Endodermal cell (in vitro differentiated cells): ENCODE measurements at regions not wholly inside any gene's neighbourhood (a gene's known extent, or its start where the extent isn't known, plus 50 kb on each side); places are given as distances from the start of the nearest gene placed in this dataset.
A peak's percentile ranks its signal among the peaks of the same experiment; 100 is the strongest.
"Not testable (repeated sequence)": the region's sequence is repeated elsewhere in the genome, so short reads cannot be mapped to it uniquely, and the experiment has no call there.

Source experiments
- DNase-seq: peaks from one replicate; pipeline ENCODE4 v3.0.0-alpha.2; 2017
- H3K27ac ChIP-seq: 2 replicates; pipeline ENCODE4 v1.5.1; 2013; ENCODE audit warnings: mild to moderate bottlenecking, low read depth, low read length, moderate library complexity
- H3K27me3 ChIP-seq: 2 replicates; pipeline ENCODE4 v1.6.1; 2013; ENCODE audit warnings: mild to moderate bottlenecking, low read length, moderate library complexity; ENCODE audit not compliant: insufficient read depth, control insufficient read depth, poor library complexity, severe bottlenecking
- H3K36me3 ChIP-seq: 2 replicates; pipeline ENCODE4 v1.7.0; 2013; ENCODE audit warnings: mild to moderate bottlenecking, low read length, moderate library complexity; ENCODE audit not compliant: control insufficient read depth, insufficient read depth
- H3K4me1 ChIP-seq: one replicate; pipeline ENCODE4 v1.7.0; 2013; ENCODE audit warnings: low read length; ENCODE audit not compliant: control insufficient read depth, insufficient read depth
- H3K4me3 ChIP-seq: 2 replicates; pipeline ENCODE4 v1.5.1; 2013; ENCODE audit warnings: mild to moderate bottlenecking, low read length, moderate library complexity
- H3K9ac ChIP-seq: 2 replicates; pipeline ENCODE4 v1.6.1; 2013; ENCODE audit warnings: mild to moderate bottlenecking, low read length, moderate library complexity; ENCODE audit not compliant: poor library complexity, severe bottlenecking; ENCODE audit errors: extremely low read depth
- H3K9me3 ChIP-seq: 2 replicates; pipeline ENCODE4 v1.6.1; 2013; ENCODE audit warnings: mild to moderate bottlenecking, low read length, moderate library complexity; ENCODE audit not compliant: control insufficient read depth
- H3K27ac Mint-ChIP-seq: 2 replicates; pipeline ENCODE4 v1.8.0; 2020; ENCODE audit warnings: mixed read lengths
- H3K27me3 Mint-ChIP-seq: 2 replicates; pipeline ENCODE4 v1.8.0; 2021; ENCODE audit warnings: mild to moderate bottlenecking, mixed read lengths; ENCODE audit not compliant: insufficient read depth
- H3K36me3 Mint-ChIP-seq: 2 replicates; pipeline ENCODE4 v1.8.0; 2020; ENCODE audit warnings: low read depth, mixed read lengths
- H3K4me1 Mint-ChIP-seq: 2 replicates; pipeline ENCODE4 v1.8.0; 2020; ENCODE audit warnings: mixed read lengths
- H3K4me3 Mint-ChIP-seq: 2 replicates; pipeline ENCODE4 v1.8.0; 2020; ENCODE audit warnings: mild to moderate bottlenecking, moderate library complexity, mixed read lengths
- H3K9me3 Mint-ChIP-seq: 2 replicates; pipeline ENCODE4 v1.8.0; 2020; ENCODE audit warnings: mild to moderate bottlenecking, mixed read lengths
- CTCF ChIP-seq: fragments of 200-600 bp; sonication (generic); conservative IDR thresholded peaks from 2 replicates; pipeline ENCODE4 v1.5.0; 2021; ENCODE audit warnings: antibody characterized with exemption, mild to moderate bottlenecking
- WGBS, 2 experiments: methylation state at CpG; one replicate each; pipeline versions ENCODE4 v1.1.5 to v1.1.7; 2013; ENCODE audit warnings: missing lambda C conversion rate in 2 of 2, mixed read lengths in 1 of 2; ENCODE audit not compliant: insufficient coverage in 1 of 2, insufficient read length in 1 of 2; 5-methylcytosine and 5-hydroxymethylcytosine counted together

GRCh38 chr6:166705069-166705468 is 78.0 kb upstream of the RPS6KA2 start:
- no peak overlapping the region for H3K27ac ChIP-seq
- peaks cover 5% of the 10 kb centered on the region for H3K4me1 Mint-ChIP-seq
- H3K9ac ChIP-seq: no peak overlapping the region
- no peak for TF ChIP-seq CTCF
- no peaks in the 10 kb centered on the region for H3K4me1 ChIP-seq
- no peaks in the 10 kb centered on the region for H3K9me3 Mint-ChIP-seq
- no peaks in the 10 kb centered on the region for H3K36me3 ChIP-seq
- no peak overlapping the region for H3K4me3 ChIP-seq
- H3K27me3 Mint-ChIP-seq: peaks cover 5% of the 10 kb centered on the region
- H3K36me3 Mint-ChIP-seq: no peaks in the 10 kb centered on the region
- no peak overlapping the region for H3K27ac Mint-ChIP-seq
- H3K9me3 ChIP-seq: no peaks in the 10 kb centered on the region
- no peak overlapping the region for H3K4me3 Mint-ChIP-seq
- DNase-seq: peak; percentile 8
- no peaks in the 10 kb centered on the region for H3K27me3 ChIP-seq
- WGBS, 2 experiments: 92 to 93% methylated on average over 5 to 7 of the region's 7 CpGs

- H3K27me3 ChIP-seq: no peaks in the 10 kb centered on the region
- H3K4me1 ChIP-seq: no peaks in the 10 kb centered on the region
- Mint-ChIP-seq H3K4me3 (no peak overlapping the region), H3K27ac (no peak overlapping the region), H3K9me3 (no peaks in the 10 kb centered on the region), H3K27me3 (peaks cover 5% of the 10 kb centered on the region), H3K4me1 (peaks cover 5% of the 10 kb centered on the region), H3K36me3 (no peaks in the 10 kb centered on the region)
- no peak overlapping the region for H3K27ac ChIP-seq
- H3K9ac ChIP-seq: no peak overlapping the region
- no peaks in the 10 kb centered on the region for H3K9me3 ChIP-seq
- H3K4me3 ChIP-seq: no peak overlapping the region
- DNase-seq: no peak
- H3K36me3 ChIP-seq: no peaks in the 10 kb centered on the region
- 89 to 91% methylated on average over 4 to 7 of the region's 7 CpGs for WGBS, 2 experiments
- TF ChIP-seq CTCF: no peak
Observed at GRCh38 chr6:166704171-166704570, 77.1 kb upstream of the RPS6KA2 start.

- peaks cover 5% of the 10 kb centered on the region for H3K27me3 Mint-ChIP-seq
- no peak overlapping the region for H3K27ac Mint-ChIP-seq
- Histone ChIP-seq H3K27ac (no peak overlapping the region), H3K9ac (no peak overlapping the region), H3K27me3 (no peaks in the 10 kb centered on the region), H3K9me3 (no peaks in the 10 kb centered on the region), H3K4me1 (no peaks in the 10 kb centered on the region), H3K36me3 (no peaks in the 10 kb centered on the region), H3K4me3 (no peak overlapping the region)
- DNase-seq: peak; percentile 26
- WGBS, 2 experiments: 87 to 92% methylated on average over 2 to 8 of the region's 8 CpGs
- H3K36me3 Mint-ChIP-seq: no peaks in the 10 kb centered on the region
- TF ChIP-seq CTCF: no peak
- no peaks in the 10 kb centered on the region for H3K9me3 Mint-ChIP-seq
- H3K4me3 Mint-ChIP-seq: no peak overlapping the region
- peaks cover 5% of the 10 kb centered on the region for H3K4me1 Mint-ChIP-seq
Observed at GRCh38 chr6:166703149-166703710, 76.2 kb upstream of the RPS6KA2 start.

- H3K27me3 ChIP-seq, H3K9me3 ChIP-seq, H3K4me1 Mint-ChIP-seq, H3K4me1 ChIP-seq, H3K9ac ChIP-seq, DNase-seq, H3K9me3 Mint-ChIP-seq, H3K27me3 Mint-ChIP-seq, H3K36me3 Mint-ChIP-seq, H3K4me3 Mint-ChIP-seq, H3K36me3 ChIP-seq, H3K27ac Mint-ChIP-seq, H3K27ac ChIP-seq, H3K4me3 ChIP-seq: not testable (repeated sequence)
- WGBS, 2 experiments: 94% methylated on average over 5 to 8 of the region's 8 CpGs
Observed at GRCh38 chr6:166701424-166701823, 74.4 kb upstream of the RPS6KA2 start.

GRCh38 chr6:166700871-166701270 is 73.8 kb upstream of the RPS6KA2 start:
- H3K9me3 ChIP-seq, H3K27me3 Mint-ChIP-seq, H3K4me1 Mint-ChIP-seq, H3K4me1 ChIP-seq, H3K27ac Mint-ChIP-seq, H3K27ac ChIP-seq, H3K9ac ChIP-seq, H3K27me3 ChIP-seq, H3K4me3 ChIP-seq, H3K4me3 Mint-ChIP-seq, H3K36me3 ChIP-seq, H3K36me3 Mint-ChIP-seq, H3K9me3 Mint-ChIP-seq, DNase-seq: not testable (repeated sequence)
- 86 to 87% methylated on average over 3 of the region's 3 CpGs for WGBS, 2 experiments
